ENCODE measurements at regions not wholly inside any gene's neighbourhood (a gene's known extent, or its start where the extent isn't known, plus 50 kb on each side); places are given as distances from the start of the nearest gene placed in this dataset.

- TF ChIP-seq CTCF (IDR thresholded peaks at IDR 0.05 in 4 of 5, conservative IDR thresholded peaks at IDR 0.05 in 1 of 5), result no peak
- no peak for TF ChIP-seq POLR2A (IDR thresholded peaks at IDR 0.05)
These were observed 564.5 kb upstream of the IGFBP3 start for GRCh38 chr7:46485481-46486065.
